HG03558 (cell line): ENCODE measurements at regions not wholly inside any gene's neighbourhood (a gene's known extent, or its start where the extent isn't known, plus 50 kb on each side); places are given as distances from the start of the nearest gene placed in this dataset.
"Not testable (repeated sequence)": the region's sequence is repeated elsewhere in the genome, so short reads cannot be mapped to it uniquely, and the experiment has no call there.

ENCODE experiments used
- ATAC-seq: cut with Tn5 transposase; IDR thresholded peaks from one replicate; pipeline ENCODE4 v1.9.1; 2021; ENCODE audit warnings: moderate number of reproducible peaks; ENCODE audit not compliant: unreplicated experiment; ENCODE audit errors: extremely low read depth

DNA sequence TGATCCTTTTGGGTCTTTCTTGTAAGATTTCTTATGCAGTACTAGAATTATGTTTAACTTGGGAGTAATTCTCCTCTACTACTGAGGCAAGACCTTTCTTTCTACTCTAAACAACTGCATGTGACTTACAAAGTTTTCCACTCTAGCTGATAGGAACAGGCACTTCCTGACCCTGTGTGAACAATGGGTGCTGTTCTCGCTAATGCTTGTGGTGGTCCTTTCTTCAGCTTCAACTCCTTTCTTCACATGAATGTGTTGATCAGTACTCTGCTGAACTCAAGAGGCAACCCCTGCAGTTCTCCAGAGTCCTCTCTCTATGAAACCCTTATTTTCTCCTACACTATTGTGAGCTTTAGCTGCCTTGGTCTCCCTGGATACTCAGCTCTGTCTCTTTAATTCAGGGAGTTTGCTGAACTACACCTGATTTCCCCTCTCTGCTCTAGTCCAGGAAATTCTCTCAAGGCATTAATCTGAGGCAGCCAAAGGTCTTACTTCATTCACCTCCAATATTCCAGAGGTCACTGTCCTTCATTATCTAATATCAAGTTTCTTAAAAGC is 484.6 kb upstream of the PIK3R1 start:
- no peak for ATAC-seq

DNA sequence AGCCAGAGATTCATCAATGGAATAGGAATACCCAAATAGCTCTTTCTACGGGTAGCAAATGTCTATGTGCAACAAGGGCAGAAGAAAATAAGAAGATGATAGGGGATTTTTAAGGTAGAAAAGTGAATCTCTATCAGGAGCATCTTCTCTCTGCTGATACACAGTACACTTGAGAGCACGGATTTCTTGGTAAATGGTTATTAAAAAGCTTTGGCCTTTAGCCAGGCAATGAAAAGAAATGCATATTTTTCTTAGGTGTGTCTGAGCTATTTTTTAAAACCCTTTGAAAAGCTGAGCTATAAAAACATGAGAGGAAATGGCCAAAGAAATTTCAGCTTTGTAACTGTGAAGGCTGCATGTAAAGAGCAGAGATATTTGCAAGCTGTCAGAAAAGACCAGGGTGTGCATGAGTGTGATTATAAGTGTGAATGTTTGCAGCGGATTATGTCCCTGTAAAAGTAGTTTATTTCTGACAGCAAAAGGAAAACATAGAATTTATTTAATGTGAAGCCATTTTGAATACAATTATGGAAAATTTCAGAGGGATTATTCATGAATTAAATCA is 487.1 kb upstream of the PIK3R1 start:
- ATAC-seq, result no peak

DNA sequence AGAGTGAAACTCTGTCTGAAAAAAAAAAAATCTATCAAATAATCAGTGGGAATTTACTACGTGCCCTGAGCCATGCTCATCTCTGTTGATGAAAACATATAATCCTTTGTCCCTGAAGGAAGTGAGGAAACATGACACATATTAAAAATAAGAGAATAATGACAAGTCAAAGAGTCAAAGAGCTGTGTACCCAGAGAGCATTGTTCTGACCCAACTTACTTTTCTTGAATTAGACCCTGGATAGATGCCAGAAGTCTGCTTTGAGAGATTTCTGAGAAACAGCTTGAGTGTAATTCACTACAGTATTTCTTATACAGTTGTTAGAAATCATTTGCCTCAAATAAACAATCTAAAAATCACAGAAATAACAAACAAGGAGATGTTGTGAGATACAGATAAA is 490.0 kb upstream of the PIK3R1 start:
- no peak for ATAC-seq

DNA sequence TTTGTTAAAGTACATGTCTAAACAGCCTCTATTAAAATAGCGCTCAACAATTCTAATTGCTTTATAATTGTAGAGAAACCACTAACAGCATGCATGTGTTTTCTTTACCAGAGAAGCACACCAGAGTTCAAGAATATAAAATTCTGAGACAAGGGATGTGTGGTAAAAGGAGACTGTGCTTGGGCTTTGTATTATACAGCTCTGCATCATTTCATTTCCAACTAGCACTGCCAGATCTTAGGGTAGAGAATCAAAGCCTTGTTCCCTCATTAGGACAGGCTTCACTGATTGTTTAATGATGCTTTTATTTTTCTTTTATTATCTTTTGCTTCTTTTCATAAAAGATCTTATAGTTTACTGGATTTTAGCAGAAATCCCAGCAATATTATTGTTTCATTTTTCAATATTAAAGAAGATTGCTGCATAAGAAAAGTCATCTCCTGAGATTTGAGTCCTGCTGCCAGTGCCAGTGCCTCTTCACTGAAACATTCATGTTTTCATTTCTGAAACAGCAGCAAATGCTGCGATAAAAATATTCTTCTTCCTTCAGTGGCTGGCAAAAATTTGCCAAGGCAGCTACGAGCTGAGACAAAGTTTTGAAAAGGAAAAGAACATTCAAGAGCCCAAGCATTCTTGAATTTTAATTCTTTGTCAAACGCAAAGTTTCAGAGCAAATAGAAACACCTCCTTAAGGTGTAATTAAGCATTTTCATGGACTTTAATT is 491.0 kb upstream of the PIK3R1 start:
- ATAC-seq, result no peak

DNA sequence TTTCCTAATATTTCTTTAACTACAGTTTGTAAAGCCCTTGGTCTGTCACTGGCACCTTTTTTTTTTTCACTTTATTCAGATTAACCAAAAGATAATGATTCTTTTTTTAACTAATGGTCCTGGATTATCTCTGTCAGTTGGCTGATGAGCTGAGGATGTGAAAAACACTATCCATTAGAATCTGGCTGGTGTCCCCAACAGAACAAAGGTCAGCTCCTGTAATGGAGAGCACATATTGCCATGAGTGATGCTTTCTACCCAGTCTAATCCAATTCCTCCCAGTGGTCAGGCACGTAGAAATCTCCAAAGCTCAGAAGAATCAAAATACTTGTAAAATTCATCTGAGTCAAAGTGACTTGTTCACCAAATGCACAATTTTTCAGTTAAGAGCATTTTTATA is 491.7 kb upstream of the PIK3R1 start:
- no peak for ATAC-seq

DNA sequence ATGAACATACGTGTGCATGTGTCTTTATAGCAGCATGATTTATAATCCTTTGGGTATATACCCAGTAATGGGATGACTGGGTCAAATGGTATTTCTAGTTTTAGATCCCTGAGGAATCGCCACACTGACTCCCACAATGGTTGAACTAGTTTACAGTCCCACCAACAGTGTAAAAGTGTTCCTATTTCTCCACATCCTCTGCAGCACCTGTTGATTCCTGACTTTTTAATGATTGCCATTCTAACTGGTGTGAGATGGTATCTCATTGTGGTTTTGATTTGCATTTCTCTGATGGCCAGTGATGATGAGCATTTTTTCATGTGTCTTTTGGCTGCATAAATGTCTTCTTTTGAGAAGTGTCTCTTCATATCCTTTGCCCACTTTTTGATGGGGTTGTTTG is 493.0 kb upstream of the PIK3R1 start:
- not testable (repeated sequence) for ATAC-seq

DNA sequence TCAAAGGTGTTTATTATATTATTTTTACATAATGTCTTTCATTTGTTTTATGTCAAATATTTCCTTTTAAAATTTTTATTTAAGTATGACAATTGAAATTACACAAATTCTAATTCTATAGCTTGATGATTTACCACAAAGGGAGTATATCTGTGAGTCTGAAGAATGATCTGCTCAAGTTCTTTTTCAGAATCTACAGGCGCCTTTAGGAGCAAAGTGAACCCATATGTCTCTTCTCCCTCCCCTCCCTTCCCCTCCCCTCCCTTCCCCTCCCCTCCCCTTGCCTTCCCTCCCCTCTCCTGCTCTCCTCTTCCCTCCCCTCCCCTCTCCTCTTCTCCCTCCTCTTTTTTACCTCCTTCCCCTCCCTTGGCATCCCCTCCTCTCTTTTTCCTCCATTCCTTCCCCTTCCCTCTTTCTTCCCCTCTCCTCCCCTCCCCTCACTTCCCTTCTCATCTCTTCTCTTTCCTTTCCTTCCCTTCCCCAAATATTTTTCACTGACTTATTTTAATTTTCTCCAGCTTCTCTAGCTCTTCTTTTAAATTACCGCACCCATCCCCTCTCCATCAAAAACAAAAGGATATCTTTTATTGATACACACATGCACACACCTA is 495.3 kb upstream of the PIK3R1 start:
- ATAC-seq, result no peak

DNA sequence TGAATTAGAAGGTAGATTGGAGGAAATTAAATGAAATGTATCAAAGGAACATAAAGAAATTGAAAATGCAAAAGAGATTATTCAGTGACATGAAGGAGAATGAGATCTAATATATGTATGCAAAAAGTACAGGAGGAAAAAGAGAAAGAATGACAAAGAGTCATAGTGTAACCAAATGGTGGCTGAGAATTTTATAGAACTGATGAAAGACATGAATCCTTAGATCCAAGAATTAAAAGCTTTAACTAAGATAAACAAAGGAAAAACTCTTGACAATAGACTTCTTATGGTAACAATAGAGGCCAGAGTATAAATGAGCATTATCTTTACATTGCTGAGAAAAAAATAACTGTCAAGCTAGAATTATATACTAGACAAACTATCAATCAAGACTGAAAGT is 505.4 kb upstream of the CD180 start:
- no peak for ATAC-seq

DNA sequence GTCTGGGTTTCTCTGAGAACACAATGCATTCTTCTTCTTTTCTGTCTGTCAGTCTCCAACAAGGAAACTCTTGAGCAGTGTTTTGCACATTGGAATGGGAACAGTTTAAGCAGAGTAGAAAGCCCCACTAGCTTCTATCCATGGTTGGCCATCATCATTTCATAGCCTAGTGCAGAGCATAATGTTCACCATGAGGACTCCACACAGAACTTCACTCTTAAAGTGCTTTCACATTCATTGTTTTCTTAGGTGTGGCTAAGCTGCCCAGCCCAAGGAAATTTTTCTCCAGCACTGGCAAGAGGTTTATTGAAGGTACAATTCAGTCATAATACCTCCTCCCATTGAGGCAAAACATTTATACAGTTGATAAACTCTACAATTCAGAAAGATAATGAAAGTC is 503.0 kb upstream of the CD180 start:
- ATAC-seq, result no peak

DNA sequence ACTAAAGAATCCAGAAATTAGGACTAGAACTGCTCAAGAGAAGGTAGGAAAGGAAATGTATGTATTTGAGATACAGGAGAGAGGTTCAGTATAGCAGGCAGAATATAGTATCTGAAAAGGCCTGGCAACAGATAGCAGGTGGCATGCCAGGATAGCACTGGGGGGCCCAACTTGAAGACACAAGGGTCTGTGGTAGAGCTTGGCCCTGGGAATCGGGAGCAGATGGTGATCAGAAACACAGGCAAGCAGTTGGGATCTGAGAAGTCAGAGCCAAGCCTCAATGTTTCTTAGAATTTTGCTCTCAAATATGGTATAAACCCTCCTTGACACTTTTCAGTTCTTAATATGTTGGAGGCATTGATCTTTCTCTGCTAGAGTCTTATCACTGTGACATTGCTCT is 499.8 kb upstream of the CD180 start:
- ATAC-seq, result no peak

DNA sequence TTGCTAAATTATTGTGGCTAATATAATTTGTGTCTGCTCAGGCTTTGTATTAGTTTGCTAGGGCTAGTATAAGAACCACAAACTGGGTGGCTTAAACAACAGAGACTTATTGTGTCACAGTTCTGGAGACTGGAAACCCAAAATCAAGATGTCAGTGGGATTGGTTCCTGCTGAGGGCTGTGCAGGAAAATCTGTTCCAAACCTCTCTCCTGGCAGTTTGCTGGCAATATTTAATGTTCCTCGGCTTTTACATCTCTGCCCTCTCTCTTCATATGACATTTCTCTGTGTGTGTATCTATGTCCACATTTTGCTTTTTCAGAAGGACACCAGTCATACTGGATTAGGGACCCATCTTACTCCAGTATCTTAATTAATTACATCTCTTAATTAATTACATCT is 498.8 kb upstream of the CD180 start:
- ATAC-seq, result no peak

DNA sequence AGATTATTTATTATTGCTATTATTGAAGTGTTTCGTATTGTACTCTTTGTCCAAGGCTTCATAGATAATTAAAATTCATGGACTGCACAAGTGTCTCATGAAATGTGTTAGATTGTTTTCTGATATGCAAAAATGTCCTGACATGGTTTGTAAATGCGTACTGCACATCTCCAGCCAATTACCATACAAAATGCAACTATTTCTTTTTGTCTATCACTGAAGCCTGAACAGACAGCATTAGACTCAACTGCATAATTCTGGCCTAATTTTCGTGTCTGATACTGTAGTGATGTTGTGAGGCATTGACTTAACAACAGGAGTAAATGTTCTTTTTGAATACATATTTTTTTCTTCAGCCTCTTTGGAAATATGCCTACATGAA is 498.2 kb upstream of the CD180 start:
- ATAC-seq, result no peak

DNA sequence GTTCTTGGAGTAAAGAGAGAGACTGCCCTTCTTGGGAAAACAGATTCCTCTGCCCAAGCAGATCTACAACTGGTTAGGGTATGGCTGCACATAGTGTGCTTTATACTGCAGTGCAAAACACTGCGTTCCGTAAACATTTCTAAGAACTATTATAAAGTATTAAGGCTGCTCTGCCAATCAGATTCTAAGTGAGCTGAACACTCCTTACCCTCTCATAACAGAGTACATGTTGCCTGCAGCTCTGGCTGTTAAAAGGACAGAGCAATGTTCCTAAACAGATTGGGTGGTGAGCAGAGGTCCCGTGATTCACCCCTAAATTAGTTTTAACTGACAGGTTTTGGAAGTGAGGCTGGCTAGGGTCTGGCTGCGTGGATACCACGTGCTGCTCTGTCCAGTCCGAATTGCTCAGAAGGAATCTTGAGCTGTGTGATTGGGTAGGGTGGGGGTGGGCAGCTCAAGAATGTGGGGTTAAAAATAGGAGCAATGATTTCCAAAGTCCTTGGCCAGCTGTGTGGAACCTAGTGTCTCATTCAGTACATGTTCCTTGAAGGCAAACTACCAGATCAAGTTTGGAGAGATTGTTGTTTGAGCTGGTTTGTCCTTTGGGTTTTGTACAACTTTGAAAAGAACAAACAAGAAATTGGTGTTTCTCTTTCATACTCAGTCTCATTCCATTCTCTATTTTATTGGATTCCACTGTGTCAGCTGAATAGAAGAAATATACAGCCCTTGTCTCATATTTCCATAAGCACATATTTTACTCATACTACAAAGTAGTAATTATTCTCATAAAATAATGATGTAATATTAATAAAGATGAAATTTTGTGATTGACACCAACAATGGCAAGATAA is 497.6 kb upstream of the CD180 start:
- ATAC-seq, result no peak

DNA sequence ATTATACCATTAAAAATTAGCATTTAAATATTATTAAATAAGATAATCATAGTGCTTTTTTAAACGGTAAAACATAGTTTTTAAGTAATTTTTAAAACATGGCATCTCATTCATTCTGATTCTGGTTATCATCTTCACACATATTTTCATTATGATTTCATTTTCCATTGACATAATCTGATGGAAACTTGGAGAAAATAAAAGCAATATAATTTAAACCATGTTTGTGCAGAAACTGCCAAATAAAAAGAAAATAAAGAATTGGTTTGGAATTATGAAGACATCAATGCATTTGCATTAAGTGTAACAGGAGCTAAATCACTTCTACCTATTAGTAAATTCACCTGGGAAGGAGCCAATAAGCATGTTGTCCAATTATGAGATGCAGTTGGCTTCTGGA is 490.1 kb upstream of the CD180 start:
- no peak for ATAC-seq

DNA sequence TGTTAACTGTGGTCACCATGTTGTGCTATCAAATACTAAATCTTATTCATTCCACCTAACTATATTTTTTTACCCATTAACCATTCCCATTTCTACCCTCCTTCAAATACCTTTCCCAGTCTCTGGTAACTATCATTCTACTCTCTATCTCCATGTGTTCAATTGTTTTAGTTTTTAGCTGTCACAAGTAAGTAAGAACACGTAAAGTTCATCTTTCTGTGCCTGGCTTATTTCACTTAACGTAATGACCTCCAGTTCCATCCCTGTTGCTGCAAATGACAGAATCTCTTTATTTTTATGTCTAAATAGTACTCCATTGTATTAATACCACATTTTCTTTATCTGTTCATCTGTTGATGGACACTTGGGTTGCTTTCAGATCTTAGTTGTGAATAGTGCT is 485.1 kb upstream of the CD180 start:
- ATAC-seq, result no peak

DNA sequence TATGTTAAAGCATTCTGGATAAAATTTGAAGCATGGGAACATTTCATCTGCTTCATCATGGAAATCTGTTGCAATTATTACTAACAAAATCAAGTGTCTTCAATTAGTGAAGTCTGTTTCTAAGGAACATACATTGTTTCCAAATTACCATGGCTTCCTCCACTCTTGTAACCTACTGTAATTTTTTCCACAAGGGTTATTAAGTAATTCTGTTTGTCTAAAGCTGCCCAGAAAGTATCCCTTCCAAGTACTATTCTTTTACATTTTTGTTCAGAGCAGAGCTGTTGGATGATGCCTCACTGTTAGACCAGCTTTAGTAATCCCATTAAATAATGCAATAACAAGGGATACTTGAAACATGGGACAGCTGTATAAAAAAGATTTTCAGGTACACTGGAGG is 483.5 kb upstream of the CD180 start:
- ATAC-seq, result no peak

DNA sequence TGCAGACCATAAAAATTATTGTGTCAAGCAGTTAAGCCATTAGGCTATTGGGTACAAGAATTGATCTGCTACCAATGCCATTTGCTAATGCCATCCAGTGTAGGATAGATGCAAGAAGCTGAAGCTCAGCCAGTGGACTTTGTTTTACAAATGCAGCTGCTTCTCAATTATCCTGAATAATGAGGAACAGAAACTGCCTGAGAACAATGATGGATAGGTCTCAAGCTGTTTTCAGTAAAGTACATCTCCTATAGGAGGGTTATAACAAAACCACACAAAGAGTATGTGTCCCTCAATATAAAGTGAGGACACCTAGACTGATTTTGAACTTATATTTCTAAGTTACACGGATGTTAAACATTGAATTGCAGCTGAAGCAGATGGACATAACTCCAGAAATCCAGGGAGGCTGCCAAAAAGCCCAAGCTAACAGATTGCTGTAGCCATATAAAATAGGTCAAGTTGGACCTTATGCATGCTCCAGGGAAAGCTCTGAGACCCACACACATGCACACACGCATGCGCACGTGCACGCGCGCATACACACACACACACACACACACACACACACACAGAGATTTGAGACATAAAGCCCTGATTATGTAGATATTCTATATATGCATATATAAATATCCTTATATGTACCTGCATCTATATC is 482.7 kb upstream of the CD180 start:
- no peak for ATAC-seq

DNA sequence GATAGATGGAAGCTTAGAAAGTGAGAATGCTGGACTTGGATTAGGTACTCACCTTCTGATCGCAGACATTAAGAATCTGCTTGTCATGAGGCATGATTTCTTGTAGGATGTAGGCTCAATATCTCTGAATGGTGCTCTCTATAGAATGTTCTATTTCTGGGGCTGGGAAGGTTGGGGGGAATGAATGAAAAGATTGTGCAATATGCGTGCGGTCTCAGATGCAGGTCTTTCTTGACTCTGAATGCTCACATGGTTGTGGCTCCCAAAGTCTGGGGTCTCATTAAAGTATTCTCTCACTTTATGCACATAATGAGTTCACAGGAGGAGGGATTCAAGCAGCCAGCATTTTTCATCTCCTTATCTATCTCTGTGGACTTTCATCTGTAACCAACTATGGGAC is 482.0 kb upstream of the CD180 start:
- ATAC-seq, result no peak

DNA sequence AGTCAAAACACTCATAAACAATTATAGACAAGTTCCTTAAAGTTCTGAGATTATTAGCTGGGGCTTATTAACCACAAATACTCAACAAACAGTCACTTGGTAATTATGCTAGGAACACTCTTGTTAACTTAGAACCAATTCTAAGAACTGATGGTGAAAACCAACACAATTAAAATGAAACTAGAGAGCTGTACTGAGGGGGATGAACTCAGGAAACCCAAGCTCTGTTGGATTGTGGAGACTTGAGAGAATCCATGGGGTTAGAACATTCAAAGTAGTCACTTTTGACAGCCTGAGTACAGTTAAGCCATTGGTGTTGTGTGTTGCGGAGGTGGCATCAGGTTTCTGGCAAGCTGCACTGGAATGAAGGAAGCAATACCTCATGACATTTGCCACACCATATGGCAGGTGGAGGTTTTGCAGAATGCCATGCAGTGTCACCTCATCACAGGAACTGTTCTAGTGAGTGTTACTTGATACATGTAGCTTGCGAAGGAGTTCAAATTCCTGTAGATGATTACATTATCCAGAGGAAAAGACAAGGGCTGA is 480.9 kb upstream of the CD180 start:
- no peak for ATAC-seq

DNA sequence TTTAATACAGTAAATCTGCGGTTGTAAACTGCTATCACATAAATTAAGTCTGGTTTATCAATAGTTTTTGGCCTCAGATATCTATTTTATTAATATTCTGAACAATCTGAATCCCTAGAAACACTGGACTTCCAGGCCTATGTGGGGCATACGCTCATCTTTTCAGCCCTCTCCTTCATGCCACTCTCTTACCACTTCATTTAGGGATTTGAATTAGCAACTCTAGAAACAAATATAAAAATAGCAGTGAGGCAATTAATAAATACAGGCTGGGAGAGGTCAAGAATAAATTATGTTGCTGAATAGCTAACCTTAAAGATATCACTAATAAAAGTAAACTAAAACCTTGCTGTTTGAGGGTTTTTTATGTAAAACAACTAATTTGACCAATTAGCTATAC is 480.3 kb upstream of the CD180 start:
- ATAC-seq, result no peak
